HepG2 (cell line): ENCODE measurements at regions not wholly inside any gene's neighbourhood (a gene's known extent, or its start where the extent isn't known, plus 50 kb on each side); places are given as distances from the start of the nearest gene placed in this dataset.

Source experiments
- ATAC-seq: fragments of 200-7000 bp; cut with Tn5 transposase; 3 replicates; pipeline ENCODE4 v1.9.1; 2020; ENCODE audit warnings: mild to moderate bottlenecking, moderate library complexity
- BruUV-seq: library from RNA; stranded (reverse); fragments of 400-500 nt; replicated peaks from 2 replicates; lab custom pipeline; 2021; lab: Mats Ljungman, UMichigan
- CTCF ChIA-PET: fragments of 300-600 bp; formaldehyde crosslinking; extraction: SDS; loops from one replicate; lab custom pipeline; 2021; ENCODE audit warnings: low total read pairs, inconsistent platforms, low intra/inter-chr PET ratio; lab: Yijun Ruan, JAX
- POLR2A ChIA-PET: fragments of 350-600 bp; sonication (Branson Sonifier 250); formaldehyde crosslinking; loops from one replicate; lab custom pipeline; 2020; ENCODE audit warnings: antibody characterized with exemption, inconsistent platforms; lab: Yijun Ruan, JAX
- DNase-seq: peaks from one replicate; pipeline ENCODE4 v3.0.0-alpha.2; 2015; ENCODE audit warnings: low spot score
- FAIRE-seq: peaks from 3 replicates; lab custom pipeline; 2011; peaks lifted over from hg19 to GRCh38; lab: Jason Lieb, UNC
- H2AFZ ChIP-seq: one replicate; pipeline ENCODE4 v1.6.1; 2011; ENCODE audit warnings: low read length, inconsistent platforms
- H3K27ac ChIP-seq: fragments of 300-600 bp; 3 replicates; pipeline ENCODE4 v1.8.0; 2011; ENCODE audit warnings: mixed run types, mild to moderate bottlenecking, mixed read lengths, low read length, inconsistent platforms; ENCODE audit not compliant: insufficient read depth; ENCODE audit errors: extremely low read length
- H3K27me3 ChIP-seq, 2 experiments: fragments of 200-600 bp in 1 of 2; 2 replicates in 1 of 2; 3 replicates in 1 of 2; pipeline versions ENCODE4 v1.6.0 to v1.8.0; 2011; ENCODE audit warnings: low read length in 2 of 2, mild to moderate bottlenecking in 2 of 2, moderate library complexity in 2 of 2, inconsistent platforms in 1 of 2; ENCODE audit not compliant: insufficient read depth in 2 of 2, control insufficient read depth in 1 of 2
- H3K36me3 ChIP-seq, 2 experiments: fragments of 200-600 bp in 1 of 2; replicated peaks in 1 of 2; 2 replicates in 1 of 2; 3 replicates in 1 of 2; pipeline versions ENCODE4 v1.5.1 to v1.8.0; 2011; ENCODE audit warnings: low read length in 2 of 2, inconsistent platforms in 1 of 2; ENCODE audit not compliant: insufficient read depth in 2 of 2, control insufficient read depth in 1 of 2
- H3K4me1 ChIP-seq: 2 replicates; pipeline ENCODE4 v1.5.1; 2012; ENCODE audit warnings: low read length, inconsistent platforms; ENCODE audit not compliant: insufficient read depth
- H3K4me2 ChIP-seq: 2 replicates; pipeline ENCODE4 v1.6.0; 2011; ENCODE audit warnings: low read depth, low read length, inconsistent platforms
- H3K4me3 ChIP-seq, 3 experiments: fragments of 200-600 bp in 1 of 3; sonication (generic), shearing (Covaris generic) in 1 of 3; replicated peaks in 1 of 3; 2 replicates each; pipeline ENCODE4 v1.5.1; 2011 to 2016; ENCODE audit warnings: low read length in 3 of 3, inconsistent platforms in 2 of 3, low read depth in 2 of 3, mild to moderate bottlenecking in 2 of 3, control low read depth in 1 of 3, mixed read lengths in 1 of 3; ENCODE audit not compliant: insufficient read depth in 1 of 3
- H3K79me2 ChIP-seq: one replicate; pipeline ENCODE4 v1.6.1; 2011; ENCODE audit warnings: low read length, inconsistent platforms; ENCODE audit not compliant: insufficient read depth
- H3K9ac ChIP-seq: 2 replicates; pipeline ENCODE4 v1.6.0; 2011; ENCODE audit warnings: mild to moderate bottlenecking, low read depth, low read length, inconsistent platforms; ENCODE audit not compliant: insufficient read depth
- H3K9me3 ChIP-seq: 2 replicates; pipeline ENCODE4 v1.5.1; 2012; ENCODE audit warnings: mild to moderate bottlenecking, low read length
- H4K20me1 ChIP-seq: 2 replicates; pipeline ENCODE4 v1.6.0; 2011; ENCODE audit warnings: inconsistent platforms, mild to moderate bottlenecking, low read length, moderate library complexity; ENCODE audit not compliant: insufficient read depth
- CTCF ChIP-seq: sonication (generic); formaldehyde crosslinking; IDR thresholded peaks from 2 replicates; pipeline ENCODE4 v1.5.0; 2020; ENCODE audit warnings: mild to moderate bottlenecking, missing genetic modification reagents, moderate library complexity
- SMC3 ChIP-seq: IDR thresholded peaks from 2 replicates; pipeline ENCODE4 v1.6.1; 2011; ENCODE audit warnings: low read length, improper control_type of control experiment
- SOX13 ChIP-seq, 3 experiments: fragments of 450-650 bp in 1 of 3; sonication (generic) in 1 of 3; formaldehyde crosslinking in 1 of 3; IDR thresholded peaks in 2 of 3; conservative IDR thresholded peaks in 1 of 3; 2 replicates each; pipeline versions ENCODE4 v1.5.0 to v1.6.1; 2016 to 2020; ENCODE audit warnings: antibody characterized with exemption in 1 of 3, mild to moderate bottlenecking in 1 of 3, missing compliant biosample characterization in 1 of 3, missing genetic modification reagents in 1 of 3, moderate library complexity in 1 of 3
- SOX5 ChIP-seq: IDR thresholded peaks from 2 replicates; pipeline ENCODE4 v1.6.1; 2016; ENCODE audit warnings: borderline replicate concordance
- XRCC5 ChIP-seq: fragments of 200-400 bp; formaldehyde crosslinking; optimal IDR thresholded peaks from 2 replicates; pipeline ENCODE3; 2017; ENCODE audit warnings: mild to moderate bottlenecking, low read length
- ZNF160 ChIP-seq: sonication (generic); formaldehyde crosslinking; IDR thresholded peaks from 2 replicates; pipeline ENCODE4 v1.8.0; 2022; ENCODE audit warnings: mild to moderate bottlenecking, inconsistent platforms, missing genetic modification reagents
- ZNF512 ChIP-seq: sonication (generic); formaldehyde crosslinking; IDR thresholded peaks from 2 replicates; pipeline ENCODE4 v1.4.0; 2020; ENCODE audit warnings: mild to moderate bottlenecking, missing genetic modification reagents
- WGBS: methylation state at CpG from one replicate; pipeline ENCODE4 v1.1.6; 2017; ENCODE audit warnings: low lambda C conversion rate; 5-methylcytosine and 5-hydroxymethylcytosine counted together
- in situ Hi-C: cut with HindIII; loops from 2 replicates; pipeline ENCODE4 v1.10.0; 2017; ENCODE audit warnings: low pct_unique_long_range_greater_than_20kb; ENCODE audit not compliant: extremely low pct_ligation_motif_present
- intact Hi-C: fragments of 100-400 bp; cut with micrococcal nuclease; formaldehyde crosslinking; loops from one replicate; pipeline ENCODE4 v1.10.0; 2022; ENCODE audit not compliant: unreplicated experiment

- no peaks in the 10 kb centered on the region for H3K4me1 ChIP-seq
- 2% methylated on average over 2 of the region's 2 CpGs for WGBS
- H3K36me3 ChIP-seq: no peaks in the 10 kb centered on the region
- BruUV-seq: no TSS peak
- no peak for ATAC-seq
- H3K4me3 ChIP-seq: no peak overlapping the region
- no peak overlapping the region for H3K9ac ChIP-seq
- TF ChIP-seq SOX5 (CRISPR knock-in tag) (0 out of 2 replicates have a peak, but pooled peaks have one; percentile 15), ZNF512 (CRISPR knock-in tag) (no peak), SOX13 (IDR thresholded peaks at IDR 0.05) (no peak), SOX13 (CRISPR knock-in tag; conservative IDR thresholded peaks at IDR 0.05 in 1 of 2, IDR thresholded peaks at IDR 0.05 in 1 of 2) (peak in 1 of 2 experiments; percentile 59; a peak in 1 of 4 replicates)
- H3K4me2 ChIP-seq: no peak overlapping the region
- no peak overlapping the region for H2AFZ ChIP-seq
- H3K9me3 ChIP-seq: no peaks in the 10 kb centered on the region
- H3K27me3 ChIP-seq: no peaks in the 10 kb centered on the region; a peak in 1 of 5 replicates
- POLR2A ChIA-PET: no interaction called here
- CTCF ChIA-PET: interaction anchor here (1.3 kb wide), 1 partner anchor 68 kb away, joined by 4 read pairs; no protein-coding TSS in a partner anchor
- no peaks in the 10 kb centered on the region for H4K20me1 ChIP-seq
- in situ Hi-C loops (no loop called here), intact Hi-C loops (no loop called here)
- H3K27ac ChIP-seq: no peak overlapping the region
- peak; percentile 11 for DNase-seq
- no peak for FAIRE-seq
- H3K79me2 ChIP-seq: no peaks in the 10 kb centered on the region
Measured at GRCh38 chr2:18456026-18456425, 104.4 kb downstream of the RDH14 start.

- Histone ChIP-seq H3K27me3 (no peaks in the 10 kb centered on the region; a peak in 1 of 5 replicates), H3K36me3 (no peaks in the 10 kb centered on the region), H3K4me3 (no peak overlapping the region), H3K4me1 (no peaks in the 10 kb centered on the region), H3K4me2 (no peak overlapping the region), H2AFZ (no peak overlapping the region), H3K27ac (no peak overlapping the region), H4K20me1 (no peaks in the 10 kb centered on the region), H3K9me3 (no peaks in the 10 kb centered on the region), H3K79me2 (no peaks in the 10 kb centered on the region), H3K9ac (no peak overlapping the region)
- no TSS peak for BruUV-seq
- ATAC-seq (peak; percentile 93), FAIRE-seq (no peak), DNase-seq (peak; percentile 13)
- ChIA-PET CTCF (interaction anchor here (1.3 kb wide), 1 partner anchor 68 kb away, joined by 4 read pairs; no protein-coding TSS in a partner anchor), POLR2A (no interaction called here)
- in situ Hi-C loops: no loop called here
- intact Hi-C loops: no loop called here
- TF ChIP-seq ZNF160 (CRISPR knock-in tag) (no peak), CTCF (CRISPR knock-in tag) (peak; percentile 48), XRCC5 (peak; percentile 27), SMC3 (peak; percentile 18; the same call in 1 of the 2 replicates)
- 29% methylated on average over 5 of the region's 5 CpGs for WGBS
Measured at GRCh38 chr2:18455236-18455862, 105.1 kb downstream of the RDH14 start.
